HG03196 (cell line): ENCODE measurements at regions not wholly inside any gene's neighbourhood (a gene's known extent, or its start where the extent isn't known, plus 50 kb on each side); places are given as distances from the start of the nearest gene placed in this dataset.

Experiments used
- ATAC-seq: cut with Tn5 transposase; IDR thresholded peaks from one replicate; pipeline ENCODE4 v1.9.1; 2021; ENCODE audit not compliant: unreplicated experiment

- no peak for ATAC-seq
These were observed 65.8 kb upstream of the SPHKAP start for GRCh38 chr2:228247335-228247734.

- ATAC-seq, result no peak
These were observed 64.1 kb upstream of the SPHKAP start for GRCh38 chr2:228245601-228246000.

DNA sequence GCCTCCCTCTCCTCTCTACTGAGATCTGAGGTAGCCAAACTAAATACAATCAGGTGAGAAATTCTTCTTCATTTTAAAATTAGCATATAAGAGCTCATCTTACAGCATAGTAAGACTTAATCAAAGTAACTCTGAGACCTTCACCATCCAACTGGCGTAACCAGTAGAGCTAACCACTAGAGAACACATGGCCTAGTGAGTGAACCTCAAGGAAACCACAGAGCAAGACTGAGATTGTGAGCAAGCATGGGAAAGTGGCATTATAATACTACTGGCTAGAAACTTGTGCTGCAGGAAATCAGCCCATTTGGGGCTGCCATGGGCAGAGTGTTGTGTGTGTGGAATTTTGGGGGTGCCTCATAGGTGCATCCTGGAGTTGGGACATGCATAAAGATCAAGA, 61.1 kb upstream of the SPHKAP start:
- ATAC-seq, result no peak

GRCh38 chr2:228239907-228240561, 58.5 kb upstream of the SPHKAP start:
- no peak for ATAC-seq

DNA sequence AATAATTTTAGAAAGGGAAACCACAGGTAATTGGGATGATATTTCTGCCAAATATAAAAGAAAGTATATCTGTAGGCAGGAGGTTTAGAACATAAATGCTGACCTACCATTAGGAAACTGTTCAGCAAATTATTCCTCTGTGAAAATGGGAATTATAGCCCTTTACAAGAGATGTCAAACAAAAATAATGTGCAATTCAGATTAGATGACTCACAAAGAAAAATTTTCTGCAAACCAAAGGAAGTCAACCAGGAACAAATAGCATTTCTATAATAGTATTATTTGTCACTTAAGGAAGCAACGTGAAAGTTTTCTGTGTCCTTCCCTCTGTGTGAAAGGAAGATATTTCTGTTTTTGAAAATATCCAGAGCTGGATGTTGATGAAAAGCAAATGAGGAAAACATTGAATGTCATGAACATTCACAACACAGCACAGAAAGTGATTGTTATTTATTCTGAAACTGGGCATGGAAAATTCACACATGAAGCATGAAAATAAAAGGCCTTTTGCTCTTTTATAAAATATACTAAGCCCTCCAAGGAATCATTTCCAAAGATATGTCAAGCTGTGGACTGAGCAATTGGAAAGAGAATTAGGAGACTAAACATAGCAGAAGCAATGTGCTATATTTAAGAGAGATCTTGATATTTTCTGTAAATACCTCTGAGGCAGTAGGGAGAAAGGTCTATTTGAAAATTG, 57.9 kb upstream of the SPHKAP start:
- ATAC-seq, result no peak
